Endothelial cell of umbilical vein (primary cell): ENCODE measurements at regions not wholly inside any gene's neighbourhood (a gene's known extent, or its start where the extent isn't known, plus 50 kb on each side); places are given as distances from the start of the nearest gene placed in this dataset.

Experiments used
- BruUV-seq: library from RNA; stranded (reverse); fragments of 400-500 nt; replicated peaks from 2 replicates; lab custom pipeline; 2021; lab: Mats Ljungman, UMichigan
- CTCF ChIA-PET: fragments of 300-600, 350-600 bp; sonication (Branson Sonifier 250); formaldehyde crosslinking; loops from one replicate; lab custom pipeline; 2021; ENCODE audit warnings: antibody characterized with exemption, inconsistent platforms; lab: Charles Lee
- POLR2A ChIA-PET: fragments of 300-600, 350-600 bp; sonication (Branson Sonifier 250); formaldehyde crosslinking; loops from one replicate; lab custom pipeline; 2021; ENCODE audit warnings: antibody characterized with exemption, inconsistent platforms; lab: Charles Lee
- DNase-seq: peaks from one replicate; pipeline ENCODE4 v3.0.0-alpha.2; 2011; ENCODE audit warnings: low read depth, low spot score
- FAIRE-seq: peaks from 2 replicates; lab custom pipeline; 2011; peaks lifted over from hg19 to GRCh38; lab: Jason Lieb, UNC
- H2AFZ ChIP-seq: 2 replicates; pipeline ENCODE4 v1.6.0; 2012; ENCODE audit warnings: low read depth, low read length, control low read depth, inconsistent platforms
- H3K27ac ChIP-seq: 2 replicates; pipeline ENCODE4 v1.5.1; 2011; ENCODE audit warnings: low read depth, mild to moderate bottlenecking, control low read depth, low read length, moderate library complexity; ENCODE audit not compliant: insufficient read depth
- H3K27me3 ChIP-seq, 2 experiments: 2 replicates each; pipeline versions ENCODE4 v1.6.0 to v1.6.1; 2011; ENCODE audit warnings: low read length in 2 of 2, mixed read lengths in 1 of 2; ENCODE audit not compliant: control insufficient read depth in 2 of 2, insufficient read depth in 2 of 2
- H3K36me3 ChIP-seq, 2 experiments: 2 replicates in 1 of 2; 3 replicates in 1 of 2; pipeline ENCODE4 v1.5.1; 2011; ENCODE audit warnings: low read length in 2 of 2, mild to moderate bottlenecking in 1 of 2, moderate library complexity in 1 of 2; ENCODE audit not compliant: control insufficient read depth in 2 of 2, insufficient read depth in 2 of 2; ENCODE audit errors: extremely low read depth in 1 of 2
- H3K4me1 ChIP-seq: 3 replicates; pipeline ENCODE4 v1.5.1; 2011; ENCODE audit warnings: mild to moderate bottlenecking, low read length; ENCODE audit not compliant: control insufficient read depth, insufficient read depth; ENCODE audit errors: extremely low read depth
- H3K4me2 ChIP-seq: 2 replicates; pipeline ENCODE4 v1.6.1; 2011; ENCODE audit warnings: low read length, control low read depth, mixed read lengths; ENCODE audit not compliant: insufficient read depth
- H3K4me3 ChIP-seq, 3 experiments: fragments of 200-600 bp in 1 of 3; sonication (generic), shearing (Covaris generic) in 1 of 3; replicated peaks in 1 of 3; 2 replicates each; pipeline ENCODE4 v1.5.1; 2011 to 2016; ENCODE audit warnings: control low read depth in 3 of 3, low read length in 3 of 3, mild to moderate bottlenecking in 2 of 3, inconsistent platforms in 1 of 3, low read depth in 1 of 3, moderate library complexity in 1 of 3; ENCODE audit not compliant: insufficient read depth in 1 of 3
- H3K79me2 ChIP-seq: 2 replicates; pipeline ENCODE4 v1.6.0; 2012; ENCODE audit warnings: low read length, inconsistent platforms; ENCODE audit not compliant: control insufficient read depth, insufficient read depth
- H3K9ac ChIP-seq: replicated peaks from 2 replicates; pipeline ENCODE3; 2011; ENCODE audit warnings: low read length, control low read depth; ENCODE audit not compliant: insufficient read depth; ENCODE audit errors: extremely low read depth
- H3K9me1 ChIP-seq: replicated peaks from 3 replicates; pipeline ENCODE4 v1.6.0; 2011; ENCODE audit warnings: mild to moderate bottlenecking, low read length; ENCODE audit not compliant: control insufficient read depth, insufficient read depth; ENCODE audit errors: extremely low read depth
- H3K9me3 ChIP-seq: replicated peaks from 2 replicates; pipeline ENCODE4 v1.5.1; 2012; ENCODE audit warnings: low read length, inconsistent platforms; ENCODE audit not compliant: control insufficient read depth, insufficient read depth
- H4K20me1 ChIP-seq: replicated peaks from 2 replicates; pipeline ENCODE3; 2011; ENCODE audit warnings: mild to moderate bottlenecking, low read length; ENCODE audit not compliant: control insufficient read depth, insufficient read depth; ENCODE audit errors: extremely low read depth
- CTCF ChIP-seq, 2 donors: IDR thresholded peaks; 1 replicate in 1 of 2; 2 replicates in 1 of 2; pipeline ENCODE4 v1.5.1; 2011; ENCODE audit warnings: low read length in 2 of 2, mild to moderate bottlenecking in 2 of 2, moderate library complexity in 2 of 2, control low read depth in 1 of 2, inconsistent platforms in 1 of 2, low read depth in 1 of 2; ENCODE audit not compliant: insufficient read depth in 1 of 2; ENCODE audit errors: extremely low read depth in 1 of 2
- EZH2 ChIP-seq: IDR thresholded peaks from 2 replicates; pipeline ENCODE4 v1.6.1; 2012; ENCODE audit warnings: borderline replicate concordance, low read depth, mild to moderate bottlenecking, moderate library complexity, low read length, inconsistent platforms; ENCODE audit not compliant: severe bottlenecking
- FOS ChIP-seq: IDR thresholded peaks from 2 replicates; pipeline ENCODE4 v1.6.1; 2011; ENCODE audit warnings: mild to moderate bottlenecking, low read length, moderate library complexity, borderline replicate concordance; ENCODE audit not compliant: insufficient read depth
- GATA2 ChIP-seq: IDR thresholded peaks from 2 replicates; pipeline ENCODE4 v1.7.0; 2011; ENCODE audit warnings: low read depth, mild to moderate bottlenecking, moderate library complexity, mixed read lengths, low read length; ENCODE audit not compliant: insufficient read length, insufficient read depth
- JUN ChIP-seq: IDR thresholded peaks from 2 replicates; pipeline ENCODE4 v1.6.1; 2011; ENCODE audit warnings: borderline replicate concordance, low read depth; ENCODE audit not compliant: insufficient read length, insufficient read depth
- MAX ChIP-seq: IDR thresholded peaks from 2 replicates; pipeline ENCODE4 v1.6.1; 2011; ENCODE audit not compliant: insufficient read depth, insufficient read length
- MYC ChIP-seq: IDR thresholded peaks from one replicate; pipeline ENCODE4 v1.6.1; 2011; ENCODE audit warnings: mild to moderate bottlenecking, low read depth, low read length
- POLR2A ChIP-seq: IDR thresholded peaks from 2 replicates; pipeline ENCODE4 v1.6.1; 2012; ENCODE audit warnings: low read depth, mild to moderate bottlenecking, control low read depth, low read length
- POLR2AphosphoS5 ChIP-seq: IDR thresholded peaks from 2 replicates; pipeline ENCODE4 v1.6.1; 2012; ENCODE audit warnings: low read depth, mild to moderate bottlenecking, control low read depth, low read length, moderate library complexity; ENCODE audit not compliant: insufficient read depth
- dilution Hi-C: fragments of 300-500 bp; cut with MboI; formaldehyde crosslinking; loops from one replicate; pipeline ENCODE4 v1.15.0; 2019; ENCODE audit warnings: low sequenced_read_pairs; ENCODE audit not compliant: extremely low pct_ligation_motif_present
- intact Hi-C: fragments of 100-400 bp; cut with micrococcal nuclease; formaldehyde crosslinking; loops from one replicate; pipeline ENCODE4 v1.10.0; 2022

GRCh38 chr2:236706288-236706687 is 136.7 kb downstream of the ACKR3 start:
- ChIA-PET POLR2A (no interaction called here), CTCF (no interaction called here)
- TF ChIP-seq EZH2 (no peak), MAX (no peak), GATA2 (no peak), FOS (no peak), CTCF (IDR thresholded peaks at IDR 0.05; ENCODE audit: extremely low read depth in 1 of 2, insufficient read depth in 1 of 2, low read depth in 1 of 2, low read length in 2 of 2) (no peak), MYC (no peak), POLR2AphosphoS5 (no peak), JUN (no peak), POLR2A (no peak)
- intact Hi-C loops (no loop called here), dilution Hi-C loops (no loop called here)
- H3K9me1 ChIP-seq: no peaks in the 10 kb centered on the region
- no peaks in the 10 kb centered on the region for H3K4me1 ChIP-seq
- H3K36me3 ChIP-seq: no peaks in the 10 kb centered on the region
- no peaks in the 10 kb centered on the region for H3K27me3 ChIP-seq
- H4K20me1 ChIP-seq: no peaks in the 10 kb centered on the region
- no peaks in the 10 kb centered on the region for H3K9me3 ChIP-seq
- DNase-seq (no peak), FAIRE-seq (no peak)
- no peak overlapping the region for H2AFZ ChIP-seq
- H3K4me2 ChIP-seq: no peak overlapping the region
- BruUV-seq: no TSS peak
- no peak overlapping the region for H3K27ac ChIP-seq
- H3K4me3 ChIP-seq: no peak overlapping the region
- H3K79me2 ChIP-seq: no peaks in the 10 kb centered on the region
- H3K9ac ChIP-seq: no peak overlapping the region
